H1 (cell line): ENCODE measurements at regions not wholly inside any gene's neighbourhood (a gene's known extent, or its start where the extent isn't known, plus 50 kb on each side); places are given as distances from the start of the nearest gene placed in this dataset.

ENCODE experiments used
- CTCF ChIA-PET: fragments of 300-600 bp; sonication (Branson Sonifier 250); formaldehyde crosslinking; loops from one replicate; lab custom pipeline; 2021; ENCODE audit not compliant: partially characterized antibody; lab: Charles Lee
- POLR2A ChIA-PET: fragments of 300-600 bp; sonication (Branson Sonifier 250); formaldehyde crosslinking; loops from one replicate; lab custom pipeline; 2021; ENCODE audit warnings: inconsistent platforms; ENCODE audit not compliant: partially characterized antibody; lab: Charles Lee
- DNase-seq, 2 experiments: peaks; one replicate each; pipeline versions ENCODE4 v3.0.0 to v3.0.0-alpha.2; 2010 to 2022; ENCODE audit warnings: low spot score in 2 of 2, low read depth in 1 of 2, mixed read lengths in 1 of 2
- FAIRE-seq: peaks from 2 replicates; lab custom pipeline; 2011; peaks lifted over from hg19 to GRCh38; lab: Jason Lieb, UNC
- H2AFZ ChIP-seq: 2 replicates; pipeline ENCODE4 v1.8.1; 2012; ENCODE audit warnings: low read length, inconsistent platforms
- H2AK5ac ChIP-seq: 2 replicates; pipeline ENCODE4 v1.6.1; 2013; ENCODE audit warnings: low read depth, low read length
- H2BK120ac ChIP-seq: replicated peaks from 2 replicates; pipeline ENCODE3; 2013; ENCODE audit warnings: low read depth, low read length, inconsistent platforms
- H2BK12ac ChIP-seq: 2 replicates; pipeline ENCODE4 v1.6.1; 2013; ENCODE audit warnings: low read depth, low read length
- H2BK15ac ChIP-seq: 2 replicates; pipeline ENCODE4 v1.6.1; 2013; ENCODE audit warnings: low read length
- H2BK20ac ChIP-seq: 2 replicates; pipeline ENCODE4 v1.6.1; 2013; ENCODE audit warnings: low read length
- H2BK5ac ChIP-seq: 2 replicates; pipeline ENCODE4 v1.6.1; 2013; ENCODE audit warnings: low read depth, low read length
- H3K14ac ChIP-seq: 2 replicates; pipeline ENCODE4 v1.6.1; 2013; ENCODE audit warnings: inconsistent platforms; ENCODE audit not compliant: insufficient read length
- H3K18ac ChIP-seq: 2 replicates; pipeline ENCODE4 v1.6.1; 2013; ENCODE audit warnings: low read length; ENCODE audit errors: extremely low read depth
- H3K23ac ChIP-seq: 2 replicates; pipeline ENCODE4 v1.6.1; 2013; ENCODE audit warnings: inconsistent platforms; ENCODE audit not compliant: insufficient read length
- H3K23me2 ChIP-seq: 2 replicates; pipeline ENCODE4 v1.6.1; 2013; ENCODE audit warnings: low read depth, low read length
- H3K27ac ChIP-seq: 2 replicates; pipeline ENCODE4 v1.6.1; 2011; ENCODE audit warnings: low read depth, low read length, inconsistent platforms
- H3K27me3 ChIP-seq, 4 experiments: replicated peaks in 1 of 4; 1 replicate in 1 of 4; 2 replicates in 3 of 4; pipeline versions ENCODE4 v1.6.1 to v1.8.1; 2011 to 2013; ENCODE audit warnings: low read length in 3 of 4, mild to moderate bottlenecking in 3 of 4, inconsistent platforms in 2 of 4, mixed read lengths in 2 of 4, moderate library complexity in 1 of 4; ENCODE audit not compliant: control insufficient read depth in 3 of 4, insufficient read depth in 3 of 4; ENCODE audit errors: extremely low read depth in 1 of 4
- H3K36me3 ChIP-seq, 4 experiments: 2 replicates each; pipeline versions ENCODE4 v1.6.1 to v1.8.1; 2011 to 2013; ENCODE audit warnings: mild to moderate bottlenecking in 4 of 4, low read length in 3 of 4, moderate library complexity in 2 of 4, control low read depth in 1 of 4, inconsistent platforms in 1 of 4; ENCODE audit not compliant: insufficient read depth in 4 of 4, control insufficient read depth in 2 of 4
- H3K4ac ChIP-seq: replicated peaks from 2 replicates; pipeline ENCODE3; 2013; ENCODE audit warnings: low read length, low read depth, mixed read lengths, inconsistent platforms; ENCODE audit not compliant: insufficient read length
- H3K4me1 ChIP-seq, 4 experiments: replicated peaks in 1 of 4; 1 replicate in 1 of 4; 2 replicates in 3 of 4; pipeline versions ENCODE4 v1.6.1 to v1.8.1; 2011 to 2013; ENCODE audit warnings: low read length in 3 of 4, inconsistent platforms in 2 of 4, mixed read lengths in 1 of 4; ENCODE audit not compliant: insufficient read depth in 4 of 4, control insufficient read depth in 3 of 4
- H3K4me2 ChIP-seq, 2 experiments: 2 replicates each; pipeline versions ENCODE4 v1.6.1 to v1.8.1; 2011 to 2013; ENCODE audit warnings: low read depth in 2 of 2, low read length in 2 of 2, control low read depth in 1 of 2, inconsistent platforms in 1 of 2, mild to moderate bottlenecking in 1 of 2; ENCODE audit not compliant: insufficient read depth in 1 of 2
- H3K4me3 ChIP-seq, 4 experiments: fragments of 200-600, 300-600 bp in 1 of 4; sonication (generic), shearing (Covaris generic), sonication (Bioruptor Twin) in 1 of 4; 2 replicates each; pipeline versions ENCODE4 v1.5.1 to v1.8.1; 2011 to 2016; ENCODE audit warnings: low read length in 4 of 4, low read depth in 3 of 4, control low read depth in 2 of 4, inconsistent platforms in 2 of 4, mild to moderate bottlenecking in 2 of 4, mixed read lengths in 1 of 4, moderate library complexity in 1 of 4; ENCODE audit not compliant: insufficient read depth in 2 of 4; ENCODE audit errors: extremely low read depth in 1 of 4
- H3K56ac ChIP-seq: replicated peaks from 2 replicates; pipeline ENCODE3; 2013; ENCODE audit warnings: low read depth, mild to moderate bottlenecking, mixed read lengths, low read length, inconsistent platforms; ENCODE audit not compliant: insufficient read length
- H3K79me1 ChIP-seq: 2 replicates; pipeline ENCODE4 v1.6.1; 2013; ENCODE audit warnings: low read depth, low read length, control low read depth
- H3K79me2 ChIP-seq, 2 experiments: 2 replicates each; pipeline versions ENCODE4 v1.6.1 to v1.8.1; 2012 to 2013; ENCODE audit warnings: low read length in 2 of 2, mild to moderate bottlenecking in 2 of 2, inconsistent platforms in 1 of 2; ENCODE audit not compliant: insufficient read depth in 2 of 2, control insufficient read depth in 1 of 2
- H3K9ac ChIP-seq, 4 experiments: replicated peaks in 1 of 4; 1 replicate in 1 of 4; 2 replicates in 3 of 4; pipeline versions ENCODE4 v1.6.1 to v1.8.1; 2011 to 2013; ENCODE audit warnings: low read depth in 3 of 4, low read length in 3 of 4, control low read depth in 2 of 4, mild to moderate bottlenecking in 2 of 4, moderate library complexity in 2 of 4, inconsistent platforms in 1 of 4; ENCODE audit errors: extremely low read depth in 1 of 4
- H3K9me3 ChIP-seq, 2 experiments: 2 replicates each; pipeline versions ENCODE4 v1.6.1 to v1.8.1; 2012 to 2013; ENCODE audit warnings: mild to moderate bottlenecking in 2 of 2, moderate library complexity in 2 of 2, control low read depth in 1 of 2, inconsistent platforms in 1 of 2, low read depth in 1 of 2, low read length in 1 of 2, mixed read lengths in 1 of 2; ENCODE audit not compliant: insufficient read depth in 2 of 2
- H4K20me1 ChIP-seq, 2 experiments: replicated peaks in 1 of 2; 2 replicates each; pipeline versions ENCODE3 to v1.8.1; 2011 to 2013; ENCODE audit warnings: inconsistent platforms in 2 of 2, low read length in 2 of 2, mild to moderate bottlenecking in 1 of 2; ENCODE audit not compliant: insufficient read depth in 2 of 2, control insufficient read depth in 1 of 2
- H4K5ac ChIP-seq: 2 replicates; pipeline ENCODE4 v1.6.1; 2013; ENCODE audit warnings: low read length, low read depth, mixed read lengths, inconsistent platforms; ENCODE audit not compliant: insufficient read length
- H4K8ac ChIP-seq: 2 replicates; pipeline ENCODE4 v1.8.0; 2013; ENCODE audit warnings: mild to moderate bottlenecking, moderate library complexity, low read length, inconsistent platforms; ENCODE audit not compliant: insufficient read depth; ENCODE audit errors: extremely low read depth
- H4K91ac ChIP-seq: replicated peaks from 2 replicates; pipeline ENCODE3; 2013; ENCODE audit warnings: low read length, mixed read lengths, inconsistent platforms; ENCODE audit not compliant: insufficient read length
- CBX5 ChIP-seq: fragments of 300-800, 300-1000 bp; sonication (generic); IDR thresholded peaks from 2 replicates; pipeline ENCODE4 v1.7.1; 2016; ENCODE audit warnings: antibody characterized with exemption, low read length, low read depth
- EP300 ChIP-seq, 2 experiments: IDR thresholded peaks; 1 replicate in 1 of 2; 2 replicates in 1 of 2; pipeline ENCODE4 v1.6.1; 2011 to 2012; ENCODE audit warnings: low read depth in 2 of 2, low read length in 2 of 2, mild to moderate bottlenecking in 2 of 2, borderline replicate concordance in 1 of 2, inconsistent platforms in 1 of 2, moderate library complexity in 1 of 2
- FOSL1 ChIP-seq: IDR thresholded peaks from 2 replicates; pipeline ENCODE4 v1.6.1; 2011; ENCODE audit warnings: mild to moderate bottlenecking, low read depth, low read length, moderate library complexity; ENCODE audit not compliant: insufficient read depth
- GTF2F1 ChIP-seq: IDR thresholded peaks from 2 replicates; pipeline ENCODE4 v1.6.1; 2012; ENCODE audit warnings: low read depth, low read length, improper control_type of control experiment, borderline replicate concordance
- HDAC2 ChIP-seq, 2 experiments: fragments of 300-600 bp in 1 of 2; sonication (generic) in 1 of 2; IDR thresholded peaks; 2 replicates each; pipeline ENCODE4 v1.6.1; 2011 to 2012; ENCODE audit warnings: low read depth in 2 of 2, low read length in 2 of 2, mild to moderate bottlenecking in 2 of 2, moderate library complexity in 2 of 2, borderline replicate concordance in 1 of 2, inconsistent platforms in 1 of 2
- KDM4A ChIP-seq: IDR thresholded peaks from one replicate; pipeline ENCODE4 v1.7.1; 2012; ENCODE audit warnings: low read depth, mild to moderate bottlenecking, moderate library complexity, low read length, inconsistent platforms; ENCODE audit not compliant: severe bottlenecking
- POLR2A ChIP-seq, 2 experiments: IDR thresholded peaks; 1 replicate in 1 of 2; 2 replicates in 1 of 2; pipeline ENCODE4 v1.6.1; 2011; ENCODE audit warnings: low read depth in 2 of 2, low read length in 2 of 2, mild to moderate bottlenecking in 2 of 2; ENCODE audit errors: control extremely low read depth in 1 of 2
- POLR2AphosphoS5 ChIP-seq: IDR thresholded peaks from 2 replicates; pipeline ENCODE4 v1.6.1; 2011; ENCODE audit warnings: low read depth, low read length
- RBBP5 ChIP-seq: IDR thresholded peaks from 2 replicates; pipeline ENCODE4 v1.7.1; 2012; ENCODE audit warnings: low read depth, mild to moderate bottlenecking, inconsistent platforms, low read length, moderate library complexity, borderline replicate concordance
- SIRT6 ChIP-seq: IDR thresholded peaks from one replicate; pipeline ENCODE4 v1.7.1; 2012; ENCODE audit warnings: low read length, inconsistent platforms
- TAF1 ChIP-seq: IDR thresholded peaks from 2 replicates; pipeline ENCODE4 v1.6.1; 2011; ENCODE audit warnings: mild to moderate bottlenecking, low read depth, low read length
- TAF7 ChIP-seq: optimal IDR thresholded peaks from 2 replicates; pipeline ENCODE3; 2011; ENCODE audit warnings: low read depth, mild to moderate bottlenecking, inconsistent platforms, low read length, moderate library complexity, borderline replicate concordance
- WGBS, 2 experiments: shearing (Covaris generic) in 1 of 2; methylation state at CpG; one replicate each; pipeline versions ENCODE4 v1.1.6 to v1.1.7; 2013 to 2015; ENCODE audit warnings: low lambda C conversion rate in 2 of 2, mixed read lengths in 2 of 2, inconsistent platforms in 1 of 2, low coverage in 1 of 2, missing lambda C conversion rate in 1 of 2; ENCODE audit not compliant: insufficient replicate concordance in 2 of 2, insufficient coverage in 1 of 2, insufficient read length in 1 of 2; ENCODE audit errors: extremely low coverage in 1 of 2, missing lambda C conversion rate in 1 of 2; 5-methylcytosine and 5-hydroxymethylcytosine counted together

DNA sequence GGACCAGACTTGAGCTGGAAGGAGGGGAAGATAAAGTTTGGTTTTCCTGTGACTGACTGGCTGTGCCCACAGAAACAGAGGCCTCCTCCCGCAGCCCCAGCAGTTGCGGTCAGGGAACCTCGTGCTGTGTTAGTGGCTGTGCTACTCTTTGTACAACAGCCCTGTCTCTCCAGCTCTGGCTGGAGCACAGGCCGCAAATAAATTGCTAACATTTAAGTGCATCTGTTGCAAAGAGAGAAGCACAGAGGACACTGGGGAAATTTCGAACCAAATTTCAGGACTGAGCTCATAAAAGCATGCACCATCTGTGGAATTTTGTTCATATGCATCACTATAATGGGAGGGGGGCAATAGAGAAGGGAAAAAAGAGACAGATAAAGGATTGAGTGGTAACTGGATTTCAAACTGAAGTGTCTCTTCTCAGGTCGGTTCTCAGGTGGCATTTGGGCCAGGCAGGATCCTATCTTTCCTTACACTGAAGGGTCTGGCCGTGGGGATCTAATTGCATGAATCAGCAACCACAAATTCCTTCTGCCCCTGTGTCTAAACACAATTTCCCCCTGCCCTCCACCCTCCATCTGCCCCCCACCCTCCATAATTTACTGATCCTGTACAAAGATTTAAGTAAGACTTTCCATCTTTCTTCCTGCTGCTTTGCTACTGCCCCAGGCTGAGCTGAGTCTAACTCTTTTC lies 88.9 kb upstream of the ATXN1 start:
- no peak overlapping the region for H4K91ac ChIP-seq
- FAIRE-seq: no peak
- no peak overlapping the region for H2BK12ac ChIP-seq
- no peaks in the 10 kb centered on the region for H3K9me3 ChIP-seq
- H2BK5ac ChIP-seq: no peak overlapping the region
- H3K27me3 ChIP-seq: no peaks in the 10 kb centered on the region
- 87% methylated on average over 7 of the region's 7 CpGs; no CpG with 5 or more reads in 1 of the 2 experiments for WGBS, 2 experiments
- no peak overlapping the region for H4K5ac ChIP-seq
- H4K20me1 ChIP-seq: no peaks in the 10 kb centered on the region
- no peak overlapping the region for H3K56ac ChIP-seq
- H2BK120ac ChIP-seq: no peak overlapping the region
- peak overlapping the region in 1 of 2 experiments; percentile 11; a peak in 1 of 4 replicates for H3K4me2 ChIP-seq
- H3K79me2 ChIP-seq: no peaks in the 10 kb centered on the region
- H3K36me3 ChIP-seq: no peaks in the 10 kb centered on the region
- H3K14ac ChIP-seq: no peak overlapping the region
- no peak overlapping the region for H2BK20ac ChIP-seq
- no peak overlapping the region for H2BK15ac ChIP-seq
- H3K27ac ChIP-seq: no peak overlapping the region
- CTCF ChIA-PET: interaction anchor here (0.8 to 1.6 kb wide), 3 partner anchors 18 to 115 kb away, joined by 3 to 4 read pairs (median 3); no protein-coding TSS in a partner anchor
- H3K4ac ChIP-seq: no peak overlapping the region
- no peaks in the 10 kb centered on the region for H3K79me1 ChIP-seq
- no peak overlapping the region for H3K4me3 ChIP-seq
- 0 out of 2 replicates have a peak overlapping the region, but pooled peaks have one; percentile 1 for H2AFZ ChIP-seq
- POLR2A ChIA-PET: interaction anchor here (0.6 kb wide), 1 partner anchor 129 kb away, joined by 3 read pairs; no protein-coding TSS in a partner anchor
- peak in 1 of 2 experiments; percentile 47 for DNase-seq
- no peak overlapping the region for H2AK5ac ChIP-seq
- H4K8ac ChIP-seq: no peak overlapping the region
- H3K9ac ChIP-seq: no peak overlapping the region
- H3K23ac ChIP-seq: no peak overlapping the region
- no peak overlapping the region for H3K18ac ChIP-seq
- no peaks in the 10 kb centered on the region for H3K23me2 ChIP-seq
- 0 out of 7 replicates have a peak, but pooled peaks cover 0 to 2% (median 0%) of the 10 kb centered on the region in 4 experiments for H3K4me1 ChIP-seq
- no peak for TF ChIP-seq POLR2A (IDR thresholded peaks at IDR 0.05; ENCODE audit: control extremely low read depth in 1 of 2, low read depth in 2 of 2, low read length in 2 of 2)
- no peak for TF ChIP-seq RBBP5
- TF ChIP-seq POLR2AphosphoS5: no peak
- no peak for TF ChIP-seq KDM4A
- TF ChIP-seq EP300 (IDR thresholded peaks at IDR 0.05; ENCODE audit: borderline replicate concordance in 1 of 2, low read depth in 2 of 2, low read length in 2 of 2): no peak
- no peak for TF ChIP-seq FOSL1
- TF ChIP-seq CBX5: no peak
- no peak for TF ChIP-seq TAF7
- TF ChIP-seq GTF2F1: no peak
- TF ChIP-seq TAF1: no peak
- no peak for TF ChIP-seq HDAC2 (IDR thresholded peaks at IDR 0.05; ENCODE audit: borderline replicate concordance in 1 of 2, low read depth in 2 of 2, low read length in 2 of 2)
- TF ChIP-seq SIRT6: no peak
